ENCODE measurements at regions not wholly inside any gene's neighbourhood (a gene's known extent, or its start where the extent isn't known, plus 50 kb on each side); places are given as distances from the start of the nearest gene placed in this dataset.
"Not testable (repeated sequence)": the region's sequence is repeated elsewhere in the genome, so short reads cannot be mapped to it uniquely, and the experiment has no call there.

DNA sequence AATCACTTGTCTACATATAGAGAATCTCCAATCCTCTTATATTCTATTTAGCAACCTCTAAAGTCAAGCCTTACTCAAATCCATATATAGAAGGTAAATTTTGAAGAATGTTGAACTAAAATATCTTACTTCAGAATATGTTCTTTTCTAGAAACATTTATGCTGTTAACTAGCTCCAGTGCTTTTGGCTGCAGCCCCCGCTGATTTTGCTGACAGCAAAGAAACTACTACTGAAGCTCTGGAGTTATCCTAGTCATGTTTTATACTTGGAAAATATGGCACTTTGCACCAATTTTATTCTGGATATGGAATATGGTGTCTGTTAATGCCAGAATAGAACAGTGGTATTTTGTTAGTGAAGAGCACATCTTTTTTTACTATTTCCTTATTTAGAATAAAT is 212.4 kb upstream of the FSIP2 start:
- no peak for DNase-seq

DNA sequence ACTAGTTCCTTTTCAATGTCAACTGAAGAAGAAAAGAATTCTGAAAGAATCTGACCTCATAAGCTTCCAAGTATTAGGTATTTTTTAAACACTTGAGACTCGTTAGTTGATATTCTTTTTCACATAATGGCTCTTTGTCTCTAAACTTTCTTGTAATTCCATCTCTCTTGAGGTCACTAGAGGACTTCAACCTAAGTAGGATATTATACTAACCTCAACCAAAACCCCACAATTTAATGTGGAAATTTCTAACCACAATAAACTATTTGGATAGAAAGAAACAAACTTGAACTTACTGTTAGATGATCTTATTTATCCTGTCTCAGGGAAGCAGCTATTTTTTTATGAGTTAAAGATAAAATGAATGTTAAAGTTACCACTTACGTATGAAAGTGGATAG is 206.9 kb upstream of the FSIP2 start:
- DNase-seq: no peak

DNA sequence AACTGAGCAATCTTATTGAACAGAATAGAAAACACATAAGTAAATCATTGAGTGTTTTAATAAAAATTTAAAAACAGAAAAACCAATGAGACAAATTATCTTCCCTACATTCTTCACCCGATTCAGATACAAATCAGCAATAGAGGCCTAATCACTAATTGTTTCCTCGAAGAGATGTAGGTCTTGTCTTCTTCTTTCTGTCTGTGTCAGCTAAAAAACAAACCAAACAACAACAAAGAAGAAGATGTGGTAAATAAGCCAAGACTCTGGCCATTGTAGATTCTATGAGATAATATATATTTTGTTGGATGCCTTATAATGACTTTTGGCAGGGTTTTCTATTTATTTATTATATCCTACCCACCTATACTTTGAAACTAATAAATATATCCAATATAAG is 200.9 kb upstream of the FSIP2 start:
- DNase-seq: no peak

DNA sequence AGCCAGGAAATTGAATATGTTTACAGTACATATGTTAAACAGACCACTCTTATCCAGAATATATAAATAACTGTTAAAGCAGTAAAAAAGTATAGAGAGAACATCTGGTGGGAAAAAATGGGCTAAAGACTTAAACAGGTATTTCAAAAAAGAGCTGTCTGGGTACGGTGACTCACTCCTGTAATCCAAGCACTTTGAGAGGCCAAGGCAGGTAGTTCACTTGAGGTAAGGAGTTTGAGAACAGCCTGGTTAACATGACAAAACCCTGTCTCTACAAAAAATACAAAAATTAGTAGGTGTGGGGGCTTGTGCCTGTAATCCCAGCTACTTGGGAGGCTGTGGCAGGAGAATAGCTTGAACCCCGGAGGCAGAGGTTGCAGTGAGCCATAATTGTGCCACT is 171.4 kb upstream of the FSIP2 start:
- no peak for DNase-seq

- DNase-seq: no peak
Measured at GRCh38 chr2:185567940-185568339, 170.7 kb upstream of the FSIP2 start.

GRCh38 chr2:185578322-185578721 is 160.3 kb upstream of the FSIP2 start:
- DNase-seq: no peak

DNA sequence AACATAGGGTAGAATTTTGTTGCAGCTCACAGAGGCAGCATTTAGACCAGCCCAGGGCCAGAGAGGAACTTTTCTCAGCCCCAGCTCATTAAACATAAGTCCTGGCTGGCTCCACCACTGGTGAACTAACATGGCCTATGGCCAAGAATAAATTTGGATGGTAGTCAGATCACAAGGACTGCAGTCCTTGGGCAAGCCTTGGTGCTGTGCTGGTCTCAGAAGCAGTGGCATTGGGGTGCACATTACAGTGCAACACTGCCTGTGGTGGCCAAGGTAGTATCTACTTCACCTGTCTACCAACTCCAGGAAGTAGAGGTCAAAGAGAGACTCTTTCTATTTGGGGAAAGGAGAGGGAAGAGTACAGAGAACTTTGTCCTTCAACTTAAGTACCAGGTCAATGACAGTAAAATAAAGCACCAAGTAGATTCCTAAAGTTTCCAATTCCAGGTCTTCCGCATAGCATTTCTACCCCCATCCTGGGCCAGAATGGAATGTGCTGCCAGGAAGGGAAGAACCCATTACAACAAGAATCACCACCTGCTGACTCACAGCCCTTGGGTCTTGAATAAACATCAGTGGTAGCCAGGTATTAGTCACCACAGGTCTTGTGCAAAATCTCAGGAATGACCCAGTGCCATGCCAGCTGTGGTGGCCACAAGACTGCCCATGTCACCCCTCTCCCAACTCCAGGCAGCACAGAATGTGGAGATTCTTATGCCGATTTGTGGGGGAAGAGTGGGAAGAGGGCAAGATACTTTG is 155.4 kb upstream of the FSIP2 start:
- DNase-seq: no peak

- not testable (repeated sequence) for DNase-seq
Measured at GRCh38 chr2:185585165-185585564, 153.4 kb upstream of the FSIP2 start.

GRCh38 chr2:185591276-185591675 is 147.3 kb upstream of the FSIP2 start:
- not testable (repeated sequence) for DNase-seq

DNA sequence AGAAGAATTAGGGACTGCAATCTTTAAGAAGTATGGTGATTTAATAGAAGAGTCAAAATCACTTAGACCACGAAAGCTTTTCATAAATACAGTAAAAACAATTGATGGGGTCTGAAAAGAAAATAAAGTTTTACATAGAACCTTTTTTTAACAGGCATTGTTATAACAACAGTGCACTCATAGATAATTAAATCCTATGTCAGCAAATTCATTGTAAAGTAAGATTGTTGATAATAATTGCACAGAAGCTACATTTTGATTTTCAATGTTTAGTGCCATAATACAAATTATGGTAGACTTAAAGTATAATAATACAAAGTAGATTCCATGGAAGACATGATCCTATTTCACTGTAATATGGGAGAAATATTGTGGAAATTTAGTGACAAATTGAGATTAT is 130.7 kb upstream of the FSIP2 start:
- no peak for DNase-seq

DNA sequence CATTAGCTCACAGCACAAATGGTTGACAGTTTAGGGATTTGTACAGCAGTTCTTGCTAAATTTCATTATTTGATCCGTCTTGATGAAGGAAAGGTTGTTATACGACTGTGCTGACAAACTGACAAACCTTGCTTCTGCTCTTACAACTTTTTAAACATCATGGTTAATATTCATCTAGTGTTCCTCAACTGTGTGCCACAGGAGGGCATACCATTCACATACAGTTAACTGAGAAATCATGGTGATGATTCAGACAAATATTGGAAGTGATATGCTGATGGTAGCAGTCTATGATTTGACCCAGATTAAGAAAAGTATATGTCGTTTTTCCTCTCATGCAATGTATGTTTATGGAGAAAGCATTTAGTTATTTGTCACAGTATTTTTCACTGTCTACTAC is 129.8 kb upstream of the FSIP2 start:
- DNase-seq: no peak

DNA sequence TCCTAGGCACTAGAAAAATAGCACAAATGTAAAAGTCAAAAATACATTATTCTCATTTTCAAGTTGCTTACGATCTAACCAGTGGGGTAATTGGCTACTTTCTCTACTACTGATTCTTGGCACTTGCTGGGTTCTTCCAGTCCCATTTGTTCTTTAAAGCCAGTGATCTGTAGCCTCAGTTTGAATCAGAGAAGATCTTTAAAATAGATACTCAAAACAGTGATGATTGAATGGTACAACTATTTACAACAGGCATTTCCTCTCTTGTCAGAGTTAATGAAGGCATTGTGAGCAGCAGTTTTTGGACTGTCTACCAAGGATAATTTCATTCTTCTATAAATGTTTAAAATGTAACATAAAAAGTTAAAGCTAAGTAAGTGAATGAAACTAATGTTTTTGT is 128.3 kb upstream of the FSIP2 start:
- DNase-seq: no peak

DNA sequence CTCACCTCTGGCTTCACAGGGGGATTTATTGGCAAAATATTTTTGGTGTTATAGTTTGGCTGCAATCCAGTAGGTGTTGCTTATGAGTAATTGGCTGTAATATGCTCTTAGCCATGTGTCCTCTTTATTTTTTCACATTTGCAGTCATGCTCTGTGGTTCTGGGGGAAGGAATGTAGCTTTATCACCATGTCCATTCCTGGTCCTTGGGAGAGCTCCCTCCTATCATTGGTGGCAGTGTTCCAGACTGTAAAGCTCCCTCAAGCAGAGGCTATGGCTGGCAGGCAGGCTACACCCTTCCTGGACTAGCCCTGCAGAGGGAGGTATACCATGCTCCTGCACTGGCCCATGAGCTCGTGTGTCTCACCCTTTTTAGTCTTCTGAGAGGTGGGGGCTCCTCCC is 120.0 kb upstream of the FSIP2 start:
- DNase-seq: no peak

GRCh38 chr2:185625604-185626003 is 113.0 kb upstream of the FSIP2 start:
- DNase-seq: no peak

DNA sequence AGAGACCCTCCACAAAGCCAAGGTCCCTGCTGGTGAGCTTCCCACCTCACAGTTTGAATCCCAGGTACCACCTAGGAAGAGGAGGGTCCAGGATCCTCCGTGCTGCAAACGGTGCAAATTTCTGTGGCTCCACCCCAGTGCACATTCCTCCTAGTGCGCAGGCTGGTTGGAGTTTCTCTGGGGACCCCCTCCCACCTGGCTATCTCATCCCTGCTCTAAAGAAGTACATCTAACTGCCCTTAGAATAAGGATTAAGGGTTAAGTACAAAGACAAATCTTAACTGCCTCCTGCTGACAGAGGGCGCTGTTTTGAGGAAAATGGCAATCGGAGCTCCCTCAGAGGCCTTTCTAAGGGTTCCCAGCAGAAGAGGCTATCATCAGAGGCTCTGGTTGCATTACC is 109.6 kb upstream of the FSIP2 start:
- no peak for DNase-seq

GRCh38 chr2:185633621-185634020 is 105.0 kb upstream of the FSIP2 start:
- no peak for DNase-seq

GRCh38 chr2:185638771-185639170 is 99.8 kb upstream of the FSIP2 start:
- no peak for DNase-seq

DNA sequence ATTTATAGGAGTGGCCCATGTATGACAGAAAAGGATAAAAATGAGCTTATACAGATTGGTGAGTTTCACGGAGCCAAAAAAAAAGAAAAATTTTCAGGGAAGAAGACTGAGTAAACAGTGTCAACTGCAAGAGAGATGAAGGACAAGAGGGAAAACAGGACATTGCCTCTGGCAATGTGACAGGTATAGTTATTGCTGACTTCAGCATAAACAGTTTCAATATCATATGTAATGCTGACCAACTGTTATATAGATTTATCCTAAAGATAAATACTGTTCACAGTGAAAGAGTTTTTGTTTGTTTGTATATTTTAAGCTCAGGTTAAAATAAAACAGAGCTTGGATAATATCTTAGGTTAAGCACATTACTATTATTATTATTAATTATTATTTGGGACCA is 98.0 kb upstream of the FSIP2 start:
- no peak for DNase-seq

DNA sequence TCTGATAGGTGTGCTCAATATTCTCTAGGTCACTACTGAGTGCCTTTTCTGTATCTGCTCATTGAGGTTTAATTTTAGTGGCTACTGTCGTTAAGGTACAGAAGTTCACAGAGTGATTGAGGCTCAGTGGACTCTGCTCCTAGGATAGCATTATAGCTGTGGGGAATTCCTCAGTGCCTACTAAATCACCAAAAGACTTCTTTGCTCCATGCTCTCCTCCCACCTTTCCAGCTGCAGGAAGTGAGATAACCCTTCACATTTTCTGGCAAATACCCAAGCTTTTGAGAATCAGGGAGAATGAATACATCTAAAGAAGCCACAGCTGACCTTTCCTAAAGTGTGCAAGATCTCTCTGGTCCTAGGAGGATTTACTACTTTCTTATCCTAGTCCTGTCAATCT is 95.2 kb upstream of the FSIP2 start:
- DNase-seq: no peak

DNA sequence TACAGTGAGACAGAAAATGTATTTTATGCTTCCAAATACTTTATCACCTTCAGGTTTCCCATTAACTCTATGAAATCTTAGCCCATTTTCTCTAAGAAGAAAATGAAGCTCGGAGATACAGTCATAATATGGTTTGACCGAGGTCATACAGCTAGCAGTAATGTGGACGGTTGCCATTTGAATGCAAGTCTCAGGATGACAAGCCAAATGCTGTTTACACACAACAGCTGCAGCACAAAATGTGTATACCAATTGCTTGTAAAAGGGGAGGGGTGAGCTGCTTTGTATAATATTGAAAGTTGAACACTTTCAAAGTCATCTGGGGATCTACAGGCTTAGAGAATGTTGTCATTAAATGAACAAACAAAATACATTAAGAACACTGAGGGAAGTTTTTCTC is 93.8 kb upstream of the FSIP2 start:
- no peak for DNase-seq

GRCh38 chr2:185645529-185645928 is 93.1 kb upstream of the FSIP2 start:
- no peak for DNase-seq

DNA sequence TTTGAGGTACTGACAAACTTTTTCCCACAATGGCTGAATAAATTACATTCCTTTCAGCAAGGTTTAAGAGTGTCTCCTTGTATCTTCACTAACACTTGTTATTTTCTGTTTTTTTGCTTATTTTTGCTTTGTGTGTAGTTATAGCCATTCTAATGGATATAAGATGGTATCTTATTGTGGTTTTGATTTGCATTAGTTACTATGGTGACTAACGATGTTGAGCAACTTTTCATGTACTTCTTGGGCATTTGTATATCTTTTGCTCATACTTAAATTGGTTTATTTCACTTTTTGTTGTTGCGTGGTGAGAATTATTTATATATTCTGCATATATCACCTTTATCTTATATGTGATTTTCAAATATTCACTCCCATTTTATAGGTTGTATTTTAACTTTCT is 79.9 kb upstream of the FSIP2 start:
- DNase-seq: no peak

GRCh38 chr2:185663811-185664210 is 74.8 kb upstream of the FSIP2 start:
- DNase-seq: no peak

GRCh38 chr2:185664384-185664783 is 74.2 kb upstream of the FSIP2 start:
- DNase-seq: no peak

DNA sequence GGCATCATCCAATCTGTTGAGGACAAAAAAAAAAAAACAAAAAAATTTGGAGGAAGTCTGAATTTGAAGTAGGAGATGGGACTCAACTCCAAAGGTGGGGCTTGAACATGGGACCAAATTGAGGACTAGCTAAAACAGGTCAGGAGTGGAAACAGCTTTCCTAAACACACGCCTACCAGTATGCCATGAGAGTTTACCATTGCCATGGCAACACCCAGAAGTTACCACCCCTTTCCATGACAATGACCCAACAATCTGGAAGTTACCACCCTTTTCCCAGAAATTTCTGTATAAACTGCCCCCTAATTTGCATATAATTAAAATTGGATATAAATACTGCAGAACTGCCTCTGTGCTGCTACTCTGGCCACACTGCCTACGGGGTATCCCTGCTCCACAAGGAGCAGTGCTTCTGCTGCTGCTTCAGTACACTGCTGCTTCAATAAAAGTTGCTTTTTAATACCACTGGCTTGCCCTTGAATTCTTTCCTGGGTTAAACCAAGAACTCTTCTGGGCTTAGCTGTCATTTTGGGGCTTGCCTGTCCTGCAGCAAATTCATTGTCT is 73.3 kb upstream of the FSIP2 start:
- no peak for DNase-seq

All from stimulated activated CD4-positive, alpha-beta T cell treated with anti-CD3 and anti-CD28 coated beads, Interleukin-1b, Interleukin-23, amount 100 ng/mL, for 48 hours (primary cell).